Psoas muscle (tissue), 7 donors: ENCODE measurements at regions not wholly inside any gene's neighbourhood (a gene's known extent, or its start where the extent isn't known, plus 50 kb on each side); places are given as distances from the start of the nearest gene placed in this dataset.

ENCODE experiments used
- ATAC-seq, 4 donors: fragments of 200-7000 bp; cut with Tn5 transposase; one replicate each; pipeline ENCODE4 v1.9.1; 2020; ENCODE audit warnings: moderate library complexity in 3 of 4, mild to moderate bottlenecking in 2 of 4
- DNase-seq, 2 donors: peaks; one replicate each; pipeline ENCODE4 v3.0.0-alpha.2; 2020
- H3K27ac ChIP-seq: fragments of 200-600 bp; one replicate; pipeline ENCODE4 v1.8.0; 2022
- H3K27me3 ChIP-seq, 3 donors: fragments of 200-600 bp in 1 of 3; one replicate each; pipeline versions ENCODE4 v1.6.1 to v1.8.0; 2013 to 2022; ENCODE audit warnings: low read length in 2 of 3, mild to moderate bottlenecking in 2 of 3, moderate library complexity in 1 of 3; ENCODE audit not compliant: insufficient read depth in 3 of 3
- H3K36me3 ChIP-seq, 2 donors: fragments of 200-600 bp in 1 of 2; one replicate each; pipeline versions ENCODE4 v1.6.1 to v1.8.0; 2013 to 2022; ENCODE audit warnings: low read depth in 1 of 2, mild to moderate bottlenecking in 1 of 2, moderate library complexity in 1 of 2; ENCODE audit not compliant: insufficient read depth in 1 of 2
- H3K4me1 ChIP-seq: fragments of 200-600 bp; one replicate; pipeline ENCODE4 v1.8.0; 2022
- H3K4me3 ChIP-seq: fragments of 200-600 bp; one replicate; pipeline ENCODE4 v1.8.0; 2022; ENCODE audit warnings: mild to moderate bottlenecking
- H3K9me3 ChIP-seq: fragments of 200-600 bp; one replicate; pipeline ENCODE4 v1.8.0; 2022
- WGBS, 3 donors: extraction: QIAGEN DNeasy Blood & Tissue Kit; methylation state at CpG; one replicate each; pipeline versions ENCODE4 v1.1.6 to v1.1.7; 2013; 5-methylcytosine and 5-hydroxymethylcytosine counted together
- intact Hi-C, 2 donors: fragments of 100-400 bp; cut with DNase I; formaldehyde crosslinking; loops; one replicate each; pipeline versions ENCODE4 v1.11.0 to v1.14.2; 2022
- TF ChIP-seq, protein P1 (sequence below): fragments of 200-600 bp; IDR thresholded peaks from one replicate; pipeline ENCODE4 v1.8.0; 2022; ENCODE audit warnings: antibody characterized with exemption
- donor health status: healthy with polysubstance abuse.
- donor health status: DM: no; HTN: no; CAD: no; lungs with moderate emphysema.
- donor health status: Bipolar disorder and iron deficiency.
- donor health status: healthy.
- donor health status: DM: yes; HTN: yes; CAD: no.
- donor health status: DM: no; HTN: no; CAD: no.
- donor health status: DM: yes; HTN: yes; CAD: no.

DNA sequence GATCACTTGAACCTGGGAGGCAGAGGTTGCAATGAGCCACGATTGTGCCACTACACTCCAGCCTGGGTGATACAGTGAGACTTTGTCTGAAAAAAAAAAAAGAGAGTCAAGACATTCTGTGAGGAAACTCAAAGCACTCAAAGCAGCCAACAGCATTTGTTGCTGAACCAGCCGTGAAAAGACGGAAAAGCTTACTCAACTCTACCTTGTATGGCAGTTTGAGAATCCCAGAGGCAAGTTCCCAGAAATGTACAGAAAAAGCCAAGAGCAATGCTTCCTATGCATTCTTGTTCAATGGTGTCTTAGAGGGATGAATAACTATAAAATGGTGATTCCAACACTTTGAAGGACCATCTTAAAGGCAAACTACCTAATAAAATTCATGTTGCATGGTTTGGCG lies 170.2 kb downstream of the HSD17B3 start:
- Histone ChIP-seq H3K4me1 (no peaks in the 10 kb centered on the region), H3K27me3 (no peaks in the 10 kb centered on the region), H3K27ac (no peak overlapping the region), H3K9me3 (no peaks in the 10 kb centered on the region), H3K4me3 (no peak overlapping the region), H3K36me3 (no peaks in the 10 kb centered on the region)
- intact Hi-C loops: no loop called here
- no peak for DNase-seq
- WGBS, 3 donors: 80 to 84% (median 80%) methylated on average over 4 of the region's 4 CpGs
- TF ChIP-seq, protein P1, sequence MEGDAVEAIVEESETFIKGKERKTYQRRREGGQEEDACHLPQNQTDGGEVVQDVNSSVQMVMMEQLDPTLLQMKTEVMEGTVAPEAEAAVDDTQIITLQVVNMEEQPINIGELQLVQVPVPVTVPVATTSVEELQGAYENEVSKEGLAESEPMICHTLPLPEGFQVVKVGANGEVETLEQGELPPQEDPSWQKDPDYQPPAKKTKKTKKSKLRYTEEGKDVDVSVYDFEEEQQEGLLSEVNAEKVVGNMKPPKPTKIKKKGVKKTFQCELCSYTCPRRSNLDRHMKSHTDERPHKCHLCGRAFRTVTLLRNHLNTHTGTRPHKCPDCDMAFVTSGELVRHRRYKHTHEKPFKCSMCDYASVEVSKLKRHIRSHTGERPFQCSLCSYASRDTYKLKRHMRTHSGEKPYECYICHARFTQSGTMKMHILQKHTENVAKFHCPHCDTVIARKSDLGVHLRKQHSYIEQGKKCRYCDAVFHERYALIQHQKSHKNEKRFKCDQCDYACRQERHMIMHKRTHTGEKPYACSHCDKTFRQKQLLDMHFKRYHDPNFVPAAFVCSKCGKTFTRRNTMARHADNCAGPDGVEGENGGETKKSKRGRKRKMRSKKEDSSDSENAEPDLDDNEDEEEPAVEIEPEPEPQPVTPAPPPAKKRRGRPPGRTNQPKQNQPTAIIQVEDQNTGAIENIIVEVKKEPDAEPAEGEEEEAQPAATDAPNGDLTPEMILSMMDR: no peak
- ATAC-seq: no peak

- Histone ChIP-seq H3K4me3 (no peak overlapping the region), H3K4me1 (no peaks in the 10 kb centered on the region), H3K27me3 (no peaks in the 10 kb centered on the region), H3K27ac (no peak overlapping the region), H3K36me3 (no peaks in the 10 kb centered on the region), H3K9me3 (no peaks in the 10 kb centered on the region)
- DNase-seq: no peak
- WGBS, 3 donors: 87 to 89% (median 88%) methylated on average over 3 of the region's 3 CpGs
- TF ChIP-seq, protein P1: no peak
- intact Hi-C loops: no loop called here
- ATAC-seq: no peak
Measured at GRCh38 chr9:96130970-96131369, 171.0 kb downstream of the HSD17B3 start.

DNA sequence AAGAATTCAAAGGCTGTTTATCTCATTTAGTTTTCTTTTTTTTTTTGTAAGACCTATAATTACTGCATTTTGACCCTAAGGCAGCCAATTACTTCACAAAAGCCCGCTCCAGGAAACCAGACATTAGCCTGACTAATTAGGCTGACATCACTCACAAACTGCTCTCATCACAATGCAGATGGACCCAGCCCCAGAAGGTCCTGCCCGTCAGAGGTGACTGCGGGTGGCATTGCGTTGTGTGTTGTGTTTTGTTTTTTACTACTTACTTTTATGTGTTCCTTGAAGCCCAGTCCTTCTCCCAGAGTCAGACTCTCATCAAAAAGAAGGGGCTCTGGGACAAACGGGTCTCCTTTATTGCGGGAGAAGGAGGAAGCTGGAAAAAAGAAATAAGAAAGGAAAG lies 172.2 kb downstream of the HSD17B3 start:
- Histone ChIP-seq H3K27ac (no peak overlapping the region), H3K36me3 (no peaks in the 10 kb centered on the region), H3K4me3 (no peak overlapping the region), H3K27me3 (no peaks in the 10 kb centered on the region), H3K4me1 (no peaks in the 10 kb centered on the region), H3K9me3 (no peaks in the 10 kb centered on the region)
- TF ChIP-seq, protein P1: no peak
- intact Hi-C loops: no loop called here
- DNase-seq: no peak
- 42 to 47% (median 46%) methylated on average over 6 of the region's 6 CpGs for WGBS, 3 donors
- ATAC-seq: no peak

DNA sequence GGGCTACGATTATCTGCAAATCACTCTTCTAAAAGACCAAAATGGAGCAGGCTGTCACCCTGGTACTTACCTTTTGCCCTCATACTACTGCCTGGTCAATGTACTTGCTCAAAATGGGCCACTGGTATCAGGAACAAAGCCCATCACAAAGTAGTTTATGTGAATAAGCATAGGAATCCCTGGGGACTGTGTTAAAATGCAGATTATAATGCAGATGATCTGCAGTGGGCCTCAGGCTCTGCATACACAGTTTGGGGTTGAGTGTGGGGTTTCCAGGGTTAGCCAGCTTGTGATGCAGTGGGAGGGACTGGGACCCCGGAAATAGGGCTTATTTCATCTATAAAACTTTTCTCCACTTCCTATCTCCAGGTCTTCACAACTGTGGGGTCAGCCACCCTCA lies 173.1 kb downstream of the HSD17B3 start:
- Histone ChIP-seq H3K27me3 (no peaks in the 10 kb centered on the region), H3K36me3 (no peaks in the 10 kb centered on the region), H3K27ac (no peak overlapping the region), H3K9me3 (no peaks in the 10 kb centered on the region), H3K4me1 (no peaks in the 10 kb centered on the region), H3K4me3 (no peak overlapping the region)
- intact Hi-C loops: no loop called here
- no peak for DNase-seq
- WGBS, 3 donors: 52 to 66% (median 63%) methylated on average over 2 of the region's 2 CpGs
- no peak for ATAC-seq
- TF ChIP-seq, protein P1: no peak

GRCh38 chr9:96126321-96126881 lies 175.6 kb downstream of the HSD17B3 start:
- Histone ChIP-seq H3K4me3 (no peak overlapping the region), H3K9me3 (no peaks in the 10 kb centered on the region), H3K4me1 (no peaks in the 10 kb centered on the region), H3K27ac (no peak overlapping the region), H3K27me3 (no peaks in the 10 kb centered on the region), H3K36me3 (no peaks in the 10 kb centered on the region)
- WGBS, 3 donors: 73 to 74% (median 73%) methylated on average over 20 to 21 of the region's 21 CpGs
- TF ChIP-seq, protein P1: no peak
- ATAC-seq (no peak), DNase-seq (no peak)
- intact Hi-C loops: no loop called here
